Stimulated activated CD4-positive, alpha-beta T cell treated with anti-CD3 and anti-CD28 coated beads, TNF-alpha, amount 100 ng/mL, for 4 hours (primary cell): ENCODE measurements at regions not wholly inside any gene's neighbourhood (a gene's known extent, or its start where the extent isn't known, plus 50 kb on each side); places are given as distances from the start of the nearest gene placed in this dataset.

Experiments used
- DNase-seq, 3 experiments: peaks; one replicate each; pipeline ENCODE4 v3.0.0-alpha.2; 2020; ENCODE audit warnings: low read depth in 3 of 3

DNA sequence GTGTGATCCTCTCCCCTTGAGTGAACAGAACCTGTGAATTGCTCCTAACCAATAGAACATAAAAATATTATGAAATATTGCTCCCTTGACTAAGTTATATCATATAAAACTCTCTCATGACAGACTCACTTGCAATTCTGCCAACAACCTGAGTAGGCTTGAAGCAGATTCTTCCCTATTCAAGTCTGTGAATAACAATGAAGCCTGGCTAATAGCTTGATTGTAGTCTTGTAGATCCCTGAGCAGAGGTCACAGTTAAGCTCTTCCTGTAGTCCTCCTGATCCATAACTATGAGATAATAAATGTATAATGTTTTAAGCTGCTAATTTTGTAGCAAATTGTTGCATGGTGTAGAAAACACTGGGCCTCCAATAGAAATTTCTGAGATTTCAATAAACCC lies 540.1 kb upstream of the TENM4 start:
- DNase-seq, result no peak

- no peak for DNase-seq
These were observed 533.1 kb upstream of the TENM4 start for GRCh38 chr11:79973721-79974617.

DNA sequence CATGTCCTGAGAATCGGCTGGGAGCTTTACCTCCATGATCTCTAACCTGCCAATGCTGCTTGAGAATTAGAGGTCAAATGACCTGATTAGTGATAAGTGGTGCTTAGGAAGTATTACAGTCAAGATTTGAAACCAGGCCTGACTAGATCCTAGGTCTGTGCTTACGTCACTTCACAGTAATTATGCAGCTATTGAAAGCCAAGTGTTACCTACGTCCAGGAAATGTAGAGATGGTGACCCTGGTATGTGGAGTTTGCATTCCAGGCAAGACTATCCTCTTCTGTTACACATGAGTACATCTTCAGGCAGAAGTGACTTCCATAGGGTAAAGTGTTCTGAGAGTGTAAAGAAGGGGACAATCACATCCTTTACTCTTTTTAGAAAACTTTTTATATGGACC lies 530.4 kb upstream of the TENM4 start:
- DNase-seq, result no peak

DNA sequence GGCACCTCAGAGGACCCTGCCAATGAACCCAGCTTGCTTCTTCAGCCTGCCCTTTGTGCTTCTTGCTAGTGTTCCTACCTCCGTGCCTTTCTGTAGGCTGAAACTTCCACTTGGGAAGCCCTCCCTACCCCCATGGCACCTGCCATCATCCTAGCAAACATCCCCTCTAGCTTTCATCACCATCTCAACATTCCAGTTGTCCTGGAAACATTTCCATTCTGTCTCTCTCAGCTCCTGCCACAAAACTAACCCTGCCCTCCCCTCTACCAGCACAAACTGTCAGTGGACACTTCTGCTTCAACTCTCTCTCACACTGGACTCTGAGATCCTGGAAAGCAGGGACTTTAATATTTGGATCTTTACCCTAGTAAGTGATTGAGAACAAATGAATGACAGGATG lies 525.8 kb upstream of the TENM4 start:
- DNase-seq, result no peak

DNA sequence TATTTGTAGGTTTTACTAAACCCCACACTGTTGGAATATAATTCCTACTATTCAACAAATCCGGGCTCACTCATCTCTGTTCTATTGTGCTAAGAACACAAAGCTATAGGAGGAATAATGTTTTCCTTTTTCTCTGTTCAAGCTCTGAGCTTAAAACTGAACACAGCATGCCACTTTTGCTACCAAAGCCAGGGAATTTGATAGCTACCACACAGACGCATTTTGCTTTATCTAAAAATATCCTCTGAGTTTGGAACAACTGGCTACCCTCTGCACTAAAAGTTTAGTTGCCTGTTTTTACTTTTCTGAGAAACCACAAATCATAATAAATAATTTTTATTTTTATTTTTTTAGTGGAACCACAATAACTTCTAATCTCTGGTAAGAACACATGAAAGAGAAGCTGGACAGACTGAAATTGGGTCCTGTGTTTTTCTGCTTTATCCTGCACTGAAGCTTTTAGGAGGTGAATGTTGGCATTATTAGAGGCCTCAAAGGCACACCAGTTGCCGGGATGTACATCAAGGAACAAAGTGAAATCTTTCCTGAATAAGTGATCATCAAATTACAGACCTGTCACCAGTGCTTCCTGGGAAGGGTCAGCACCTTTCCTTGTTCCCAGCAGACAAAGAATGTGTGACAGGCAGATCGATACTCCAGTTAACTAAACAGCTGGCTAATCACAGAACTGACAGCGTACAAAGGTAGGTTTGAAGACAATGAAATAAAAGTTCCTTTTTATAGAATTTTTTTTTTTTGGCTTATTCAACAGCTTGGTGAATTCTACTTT lies 523.2 kb upstream of the TENM4 start:
- no peak for DNase-seq

DNA sequence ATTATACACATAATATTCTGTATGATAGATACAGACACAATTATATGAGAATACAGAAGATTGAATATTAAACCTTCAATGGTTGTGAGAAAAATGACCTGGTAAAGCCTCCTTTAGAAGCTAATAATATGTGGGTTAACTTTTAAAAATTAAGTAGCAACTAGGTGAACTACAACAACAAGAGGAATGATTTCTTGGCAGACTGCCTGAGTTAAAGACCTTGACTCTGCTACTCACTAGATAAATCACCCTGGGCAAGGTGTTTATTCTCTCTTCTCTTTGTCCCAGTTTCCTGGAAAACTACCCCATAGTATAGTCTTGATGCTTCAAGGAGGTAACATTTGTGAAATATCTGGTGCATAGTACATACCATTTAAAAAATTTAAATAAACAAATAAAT lies 519.6 kb upstream of the TENM4 start:
- no peak for DNase-seq

GRCh38 chr11:79959318-79959717 lies 518.5 kb upstream of the TENM4 start:
- DNase-seq, result no peak

GRCh38 chr11:79957702-79958101 lies 516.9 kb upstream of the TENM4 start:
- no peak for DNase-seq

DNA sequence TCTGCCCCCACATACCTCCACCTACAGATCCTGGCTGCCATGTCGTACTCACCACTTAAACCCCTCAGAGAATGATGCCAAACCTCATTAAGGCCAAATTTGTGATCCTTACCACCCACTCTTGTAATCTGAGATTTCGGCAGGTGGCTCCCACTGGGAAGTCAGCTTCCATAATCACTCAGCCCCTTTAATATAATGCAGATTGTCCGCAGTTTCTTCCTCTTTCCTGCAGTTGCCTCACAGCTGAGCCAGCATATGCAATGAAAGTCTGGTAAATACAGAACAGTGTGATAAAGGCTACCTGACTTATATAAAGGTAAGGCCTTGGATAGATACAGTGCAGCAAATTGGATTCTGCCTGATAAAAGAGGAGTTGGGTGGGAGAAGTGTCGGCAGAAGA lies 515.2 kb upstream of the TENM4 start:
- DNase-seq, result no peak

- no peak for DNase-seq
These were observed 512.8 kb upstream of the TENM4 start for GRCh38 chr11:79953629-79954028.

GRCh38 chr11:79950741-79951140 lies 509.9 kb upstream of the TENM4 start:
- no peak for DNase-seq

DNA sequence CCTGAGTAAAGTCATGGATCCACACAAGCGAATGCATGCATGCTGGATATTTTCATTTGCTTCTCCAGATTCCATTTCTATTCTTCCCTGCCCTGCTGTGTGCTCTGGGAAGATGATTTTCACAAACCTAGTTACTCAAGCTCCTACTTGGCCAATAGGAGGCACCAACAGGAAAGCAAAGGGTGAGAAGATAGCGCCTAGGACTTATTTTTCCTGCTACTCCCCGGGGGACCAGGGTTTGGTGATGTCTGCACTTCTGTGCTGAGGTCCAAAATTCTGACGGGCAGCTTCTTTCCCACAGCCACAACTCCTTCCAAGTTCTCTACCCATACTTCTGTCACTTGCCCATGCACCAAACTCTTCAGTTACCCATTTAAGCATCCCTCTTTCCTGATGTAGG lies 509.3 kb upstream of the TENM4 start:
- DNase-seq, result no peak

DNA sequence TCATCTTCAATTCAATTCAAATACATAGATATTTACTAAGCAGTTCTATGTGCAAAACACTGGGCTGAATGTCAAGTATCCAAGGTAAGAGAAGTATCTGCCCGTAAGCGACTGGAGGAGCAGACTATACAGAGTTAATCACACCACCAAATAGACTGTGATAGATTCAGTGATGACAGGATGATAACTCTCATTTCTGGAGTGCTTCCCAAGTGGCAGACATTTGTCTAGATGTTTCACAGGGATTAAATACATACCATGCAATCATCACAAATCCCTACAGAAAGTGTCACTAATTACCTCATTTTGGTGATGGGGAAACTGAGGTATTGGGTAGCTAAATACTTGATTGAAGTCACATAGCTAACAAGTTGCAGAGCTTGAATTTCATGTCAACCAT lies 508.7 kb upstream of the TENM4 start:
- DNase-seq, result no peak

GRCh38 chr11:79942646-79943045 lies 501.8 kb upstream of the TENM4 start:
- no peak for DNase-seq

DNA sequence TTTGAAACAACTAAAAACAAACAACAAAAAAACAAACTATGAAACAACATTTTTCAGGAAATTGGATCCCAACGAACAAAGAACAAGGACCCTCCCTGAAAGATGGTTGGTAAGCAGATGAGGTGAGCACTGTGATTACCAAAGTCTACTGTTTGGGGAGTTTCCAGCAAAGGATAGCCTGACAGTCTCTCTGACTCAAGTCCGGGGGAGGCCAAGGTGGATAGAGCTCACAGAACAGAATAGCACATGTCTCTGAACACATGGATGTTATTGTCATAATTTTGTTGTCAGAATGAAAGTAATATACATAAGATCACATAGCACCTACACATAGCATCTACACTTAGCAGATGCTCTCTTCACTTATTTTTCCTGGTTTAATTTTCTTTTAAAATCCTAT lies 501.3 kb upstream of the TENM4 start:
- no peak for DNase-seq

GRCh38 chr11:79940974-79941735 lies 500.3 kb upstream of the TENM4 start:
- no peak for DNase-seq

- DNase-seq, result no peak
These were observed 499.3 kb upstream of the TENM4 start for GRCh38 chr11:79940165-79940564.

DNA sequence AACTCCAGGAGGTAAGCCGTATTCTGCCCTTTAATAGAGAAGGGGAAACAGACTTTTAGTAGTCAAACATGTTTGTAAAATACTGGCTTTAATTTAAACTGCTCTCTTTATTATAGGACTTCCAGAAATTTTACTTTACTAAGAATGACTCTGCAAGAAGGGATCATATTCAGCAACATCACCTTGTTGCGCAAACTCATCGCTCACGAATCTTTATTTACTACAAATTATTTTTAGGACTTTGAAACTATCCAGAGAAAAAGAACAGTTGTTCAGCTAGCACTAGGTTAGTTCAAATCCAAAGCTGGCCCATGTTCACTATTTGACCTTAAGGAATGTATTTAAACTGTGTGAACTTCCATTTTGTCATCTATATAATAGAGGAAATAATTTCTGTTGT lies 498.3 kb upstream of the TENM4 start:
- no peak for DNase-seq

GRCh38 chr11:79937676-79938334 lies 497.0 kb upstream of the TENM4 start:
- DNase-seq, result no peak

DNA sequence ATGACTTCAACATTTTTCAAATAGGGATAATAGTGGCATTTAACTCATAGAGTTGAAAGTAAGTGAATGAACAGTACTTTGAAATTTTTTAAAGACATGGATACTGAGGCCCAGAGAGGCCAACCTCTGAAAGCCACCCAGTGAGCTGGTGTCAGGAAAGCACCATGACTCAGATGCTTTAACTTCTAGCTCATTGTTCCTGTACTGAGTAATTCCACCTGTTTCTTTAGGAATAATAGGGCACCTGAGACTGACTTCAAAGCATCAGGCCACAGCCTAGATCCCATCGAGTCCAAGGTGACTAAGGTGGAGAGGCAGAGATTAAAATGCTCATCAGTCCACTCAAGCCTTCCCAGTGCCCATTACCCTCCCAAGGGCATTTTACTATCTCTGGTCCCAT lies 491.8 kb upstream of the TENM4 start:
- DNase-seq, result no peak

DNA sequence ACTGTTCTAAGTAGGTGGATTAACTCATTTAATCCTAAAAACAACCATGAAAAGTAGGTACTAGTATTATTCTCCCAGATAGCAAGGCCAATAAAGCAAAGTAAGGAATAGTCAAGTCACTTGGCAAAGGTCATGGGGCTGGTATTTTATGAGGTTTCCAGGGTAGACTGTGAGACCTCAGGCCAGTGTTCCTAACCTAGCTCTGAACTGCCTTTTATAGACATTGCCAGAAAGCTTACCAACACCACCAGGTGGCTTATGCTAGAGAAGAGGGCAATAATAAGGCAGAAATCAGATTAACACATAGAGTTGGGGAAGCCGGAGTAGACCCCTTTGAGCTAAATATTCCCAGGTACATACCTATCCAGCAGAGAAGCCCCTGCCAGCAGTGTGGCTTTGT lies 490.9 kb upstream of the TENM4 start:
- no peak for DNase-seq

- no peak for DNase-seq
These were observed 485.9 kb upstream of the TENM4 start for GRCh38 chr11:79926707-79927106.
